CD14-positive monocyte (primary cell): ENCODE measurements at regions not wholly inside any gene's neighbourhood (a gene's known extent, or its start where the extent isn't known, plus 50 kb on each side); places are given as distances from the start of the nearest gene placed in this dataset.
A peak's percentile ranks its signal among the peaks of the same experiment; 100 is the strongest.

Experiments
- DNase-seq, 3 donors: peaks; one replicate each; pipeline ENCODE4 v3.0.0-alpha.2; 2011 to 2022
- H2AFZ ChIP-seq: 2 replicates; pipeline ENCODE4 v1.6.0; 2012; ENCODE audit warnings: mild to moderate bottlenecking, low read depth, low read length, inconsistent platforms; ENCODE audit not compliant: insufficient read depth, poor library complexity, severe bottlenecking
- H3K27ac ChIP-seq, 2 donors: 1 replicate in 1 of 2; 2 replicates in 1 of 2; pipeline ENCODE4 v1.5.1; 2012 to 2013; ENCODE audit warnings: low read length in 2 of 2, control low read depth in 1 of 2, inconsistent platforms in 1 of 2, low read depth in 1 of 2, mild to moderate bottlenecking in 1 of 2
- H3K27me3 ChIP-seq, 2 donors: one replicate each; pipeline versions ENCODE4 v1.6.0 to v1.6.1; 2011 to 2013; ENCODE audit warnings: low read length in 2 of 2; ENCODE audit not compliant: control insufficient read depth in 2 of 2, insufficient read depth in 2 of 2
- H3K36me3 ChIP-seq, 2 donors: replicated peaks in 1 of 2; 1 replicate in 1 of 2; 2 replicates in 1 of 2; pipeline versions ENCODE4 v1.5.1 to v1.6.1; 2012 to 2013; ENCODE audit warnings: low read length in 2 of 2, control low read depth in 1 of 2, inconsistent platforms in 1 of 2, mild to moderate bottlenecking in 1 of 2; ENCODE audit not compliant: insufficient read depth in 2 of 2, control insufficient read depth in 1 of 2
- H3K4me1 ChIP-seq, 2 donors: 1 replicate in 1 of 2; 2 replicates in 1 of 2; pipeline versions ENCODE4 v1.5.1 to v1.6.1; 2012 to 2013; ENCODE audit warnings: low read length in 2 of 2, control low read depth in 1 of 2, inconsistent platforms in 1 of 2, mild to moderate bottlenecking in 1 of 2, moderate library complexity in 1 of 2; ENCODE audit not compliant: insufficient read depth in 2 of 2, control insufficient read depth in 1 of 2
- H3K4me2 ChIP-seq: replicated peaks from 2 replicates; pipeline ENCODE3; 2012; ENCODE audit warnings: low read length, moderate library complexity, mild to moderate bottlenecking; ENCODE audit not compliant: poor library complexity, severe bottlenecking; ENCODE audit errors: extremely low read depth
- H3K4me3 ChIP-seq, 3 experiments: fragments of 200-600 bp in 1 of 3; sonication (generic) in 1 of 3; replicated peaks in 1 of 3; 1 replicate in 2 of 3; 2 replicates in 1 of 3; pipeline ENCODE4 v1.5.1; 2011 to 2013; ENCODE audit warnings: low read length in 3 of 3, mild to moderate bottlenecking in 3 of 3, control low read depth in 2 of 3, low read depth in 2 of 3, inconsistent platforms in 1 of 3, moderate library complexity in 1 of 3
- H3K79me2 ChIP-seq: 2 replicates; pipeline ENCODE4 v1.6.0; 2012; ENCODE audit warnings: mild to moderate bottlenecking, control low read depth, inconsistent platforms, low read length, moderate library complexity; ENCODE audit not compliant: insufficient read depth
- H3K9ac ChIP-seq: 2 replicates; pipeline ENCODE4 v1.6.0; 2017; ENCODE audit warnings: low read length, mild to moderate bottlenecking; ENCODE audit not compliant: insufficient read depth, poor library complexity, severe bottlenecking
- H3K9me3 ChIP-seq, 2 donors: replicated peaks in 1 of 2; 1 replicate in 1 of 2; 2 replicates in 1 of 2; pipeline versions ENCODE4 v1.5.1 to v1.6.1; 2012 to 2013; ENCODE audit warnings: low read length in 2 of 2, control low read depth in 1 of 2; ENCODE audit not compliant: control insufficient read depth in 1 of 2, insufficient read depth in 1 of 2
- H4K20me1 ChIP-seq: 2 replicates; pipeline ENCODE4 v1.6.0; 2012; ENCODE audit warnings: mild to moderate bottlenecking, low read length, control low read depth, moderate library complexity; ENCODE audit not compliant: insufficient read depth
- H3K27ac Mint-ChIP-seq, 7 donors: one replicate each; pipeline ENCODE4 v1.8.0; 2020; ENCODE audit warnings: mild to moderate bottlenecking in 7 of 7, mixed read lengths in 7 of 7, moderate library complexity in 6 of 7, inconsistent platforms in 2 of 7
- H3K27me3 Mint-ChIP-seq, 3 donors: one replicate each; pipeline ENCODE4 v1.8.0; 2021 to 2022; ENCODE audit warnings: low read depth in 3 of 3, mild to moderate bottlenecking in 3 of 3, mixed read lengths in 3 of 3, moderate library complexity in 3 of 3, inconsistent platforms in 1 of 3
- H3K36me3 Mint-ChIP-seq, 2 donors: one replicate each; pipeline ENCODE4 v1.8.0; 2020; ENCODE audit warnings: mixed read lengths in 2 of 2, inconsistent platforms in 1 of 2, mild to moderate bottlenecking in 1 of 2
- H3K4me1 Mint-ChIP-seq: one replicate; pipeline ENCODE4 v1.8.0; 2020; ENCODE audit warnings: mild to moderate bottlenecking, mixed read lengths
- H3K4me3 Mint-ChIP-seq, 2 donors: one replicate each; pipeline ENCODE4 v1.8.0; 2020; ENCODE audit warnings: mild to moderate bottlenecking in 2 of 2, mixed read lengths in 2 of 2, moderate library complexity in 1 of 2
- H3K9me3 Mint-ChIP-seq, 7 donors: one replicate each; pipeline ENCODE4 v1.8.0; 2020 to 2022; ENCODE audit warnings: mixed read lengths in 7 of 7, mild to moderate bottlenecking in 6 of 7, moderate library complexity in 6 of 7, inconsistent platforms in 2 of 7
- WGBS: methylation state at CpG from one replicate; pipeline ENCODE4 v1.1.5; 2013; ENCODE audit warnings: missing lambda C conversion rate; ENCODE audit not compliant: insufficient coverage; 5-methylcytosine and 5-hydroxymethylcytosine counted together
- intact Hi-C, 2 donors: fragments of 100-400 bp; cut with micrococcal nuclease; formaldehyde crosslinking; loops; one replicate each; pipeline versions ENCODE4 v1.15.0 to v1.15.1; 2023
- TF ChIP-seq, protein P1 (sequence below): fragments of 200-600 bp; IDR thresholded peaks from one replicate; pipeline ENCODE4 v1.8.0; 2022; ENCODE audit warnings: antibody characterized with exemption, mild to moderate bottlenecking

DNA sequence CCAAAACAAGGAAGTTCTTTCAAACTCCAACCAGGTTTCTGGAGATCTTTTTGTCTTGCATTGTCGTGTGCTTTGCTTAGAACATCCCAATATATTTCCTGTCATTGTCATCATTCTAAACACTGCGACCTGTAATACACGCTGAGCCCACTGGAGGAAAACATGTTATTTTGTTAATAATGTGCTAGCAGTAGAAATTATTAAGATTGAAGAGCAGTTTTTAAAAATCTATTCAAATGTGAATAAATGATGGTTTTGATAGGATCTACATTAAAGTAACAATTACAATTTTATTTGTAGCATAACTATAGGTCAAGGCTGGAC, 268.5 kb downstream of the PTPRC start:
- Mint-ChIP-seq H3K27me3 (no peaks in the 10 kb centered on the region), H3K4me1 (peaks cover 12% of the 10 kb centered on the region), H3K4me3 (no peak overlapping the region), H3K36me3 (peaks cover 5 to 12% of the 10 kb centered on the region in 2 donors), H3K9me3 (peaks cover 0 to 11% (median 0%) of the 10 kb centered on the region in 7 donors), H3K27ac (no peak overlapping the region)
- Histone ChIP-seq H4K20me1 (peaks cover 15% of the 10 kb centered on the region), H3K4me3 (no peak overlapping the region), H3K36me3 (no peaks in the 10 kb centered on the region), H2AFZ (no peak overlapping the region), H3K4me1 (peaks cover 0 to 10% of the 10 kb centered on the region in 2 donors), H3K27ac (no peak overlapping the region), H3K4me2 (no peak overlapping the region), H3K79me2 (peaks cover 86% of the 10 kb centered on the region), H3K27me3 (no peaks in the 10 kb centered on the region), H3K9ac (no peak overlapping the region), H3K9me3 (no peaks in the 10 kb centered on the region)
- intact Hi-C loops, result no loop called here
- TF ChIP-seq, protein P1, sequence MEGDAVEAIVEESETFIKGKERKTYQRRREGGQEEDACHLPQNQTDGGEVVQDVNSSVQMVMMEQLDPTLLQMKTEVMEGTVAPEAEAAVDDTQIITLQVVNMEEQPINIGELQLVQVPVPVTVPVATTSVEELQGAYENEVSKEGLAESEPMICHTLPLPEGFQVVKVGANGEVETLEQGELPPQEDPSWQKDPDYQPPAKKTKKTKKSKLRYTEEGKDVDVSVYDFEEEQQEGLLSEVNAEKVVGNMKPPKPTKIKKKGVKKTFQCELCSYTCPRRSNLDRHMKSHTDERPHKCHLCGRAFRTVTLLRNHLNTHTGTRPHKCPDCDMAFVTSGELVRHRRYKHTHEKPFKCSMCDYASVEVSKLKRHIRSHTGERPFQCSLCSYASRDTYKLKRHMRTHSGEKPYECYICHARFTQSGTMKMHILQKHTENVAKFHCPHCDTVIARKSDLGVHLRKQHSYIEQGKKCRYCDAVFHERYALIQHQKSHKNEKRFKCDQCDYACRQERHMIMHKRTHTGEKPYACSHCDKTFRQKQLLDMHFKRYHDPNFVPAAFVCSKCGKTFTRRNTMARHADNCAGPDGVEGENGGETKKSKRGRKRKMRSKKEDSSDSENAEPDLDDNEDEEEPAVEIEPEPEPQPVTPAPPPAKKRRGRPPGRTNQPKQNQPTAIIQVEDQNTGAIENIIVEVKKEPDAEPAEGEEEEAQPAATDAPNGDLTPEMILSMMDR, result peak; percentile 16
- no peak for DNase-seq
- WGBS, result no CpG with 5 or more reads among the region's 3 CpGs

DNA sequence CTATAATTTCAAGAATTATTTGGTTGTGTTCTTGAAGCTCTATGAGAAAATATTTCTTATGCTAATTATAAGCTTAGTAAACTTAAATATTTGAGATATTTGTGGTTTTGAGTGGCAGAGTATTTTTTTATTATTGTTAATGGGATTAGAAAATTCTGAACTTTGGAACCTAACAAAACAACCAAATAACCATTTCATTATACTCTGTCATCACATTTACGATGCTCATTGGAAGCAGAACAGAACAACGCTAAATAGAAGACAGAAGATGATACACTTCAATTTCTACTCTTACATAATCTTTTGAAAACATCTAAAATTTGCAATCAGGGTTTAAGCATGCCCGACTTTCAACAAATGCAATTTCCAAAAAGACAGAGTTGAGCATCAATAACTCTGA, 270.2 kb downstream of the PTPRC start:
- Mint-ChIP-seq H3K36me3 (peaks cover 11 to 17% of the 10 kb centered on the region in 2 donors), H3K4me1 (peaks cover 8% of the 10 kb centered on the region), H3K27ac (no peak overlapping the region), H3K4me3 (no peak overlapping the region), H3K27me3 (no peaks in the 10 kb centered on the region), H3K9me3 (peaks cover 0 to 11% (median 0%) of the 10 kb centered on the region in 7 donors)
- H3K36me3 ChIP-seq, result no peaks in the 10 kb centered on the region
- no peak overlapping the region for H3K27ac ChIP-seq
- no peaks in the 10 kb centered on the region for H3K27me3 ChIP-seq
- H3K9me3 ChIP-seq, result no peaks in the 10 kb centered on the region
- no peak overlapping the region for H2AFZ ChIP-seq
- TF ChIP-seq, protein P1, result no peak
- DNase-seq, result no peak
- no peak overlapping the region for H3K9ac ChIP-seq
- peaks cover 19% of the 10 kb centered on the region for H4K20me1 ChIP-seq
- intact Hi-C loops, result no loop called here
- peaks cover 0 to 9% of the 10 kb centered on the region in 2 donors for H3K4me1 ChIP-seq
- no peak overlapping the region for H3K4me3 ChIP-seq
- no peak overlapping the region for H3K4me2 ChIP-seq
- 100% methylated on average over 1 of the region's 3 CpGs for WGBS
- H3K79me2 ChIP-seq, result peaks cover 86% of the 10 kb centered on the region
